Mesenchymal stem cell (in vitro differentiated cells and primary cell): ENCODE measurements at regions not wholly inside any gene's neighbourhood (a gene's known extent, or its start where the extent isn't known, plus 50 kb on each side); places are given as distances from the start of the nearest gene placed in this dataset.

Experiments
- DNase-seq: peaks from one replicate; pipeline ENCODE4 v3.0.0-alpha.2; 2013
- H2AFZ ChIP-seq: one replicate; pipeline ENCODE4 v1.6.1; 2013; ENCODE audit warnings: low read depth, mild to moderate bottlenecking, control low read depth, inconsistent platforms, low read length, moderate library complexity
- H2AK5ac ChIP-seq: 2 replicates; pipeline ENCODE4 v1.6.1; 2013; ENCODE audit warnings: low read length, moderate library complexity, mild to moderate bottlenecking, inconsistent platforms; ENCODE audit not compliant: severe bottlenecking
- H2BK120ac ChIP-seq: one replicate; pipeline ENCODE4 v1.6.1; 2013; ENCODE audit warnings: low read depth, mild to moderate bottlenecking, inconsistent platforms, low read length, moderate library complexity
- H2BK12ac ChIP-seq, 2 experiments: one replicate each; pipeline ENCODE4 v1.6.1; 2013; ENCODE audit warnings: inconsistent platforms in 2 of 2, low read length in 2 of 2, mild to moderate bottlenecking in 2 of 2, moderate library complexity in 2 of 2, control low read depth in 1 of 2
- H2BK15ac ChIP-seq: one replicate; pipeline ENCODE4 v1.6.1; 2013; ENCODE audit warnings: mild to moderate bottlenecking, low read depth, inconsistent platforms; ENCODE audit not compliant: poor library complexity, severe bottlenecking
- H2BK5ac ChIP-seq: 2 replicates; pipeline ENCODE4 v1.6.1; 2013; ENCODE audit warnings: low read depth, mild to moderate bottlenecking, low read length, control low read depth, inconsistent platforms; ENCODE audit not compliant: poor library complexity, severe bottlenecking
- H3K14ac ChIP-seq, 2 experiments: one replicate each; pipeline ENCODE4 v1.6.1; 2013; ENCODE audit warnings: inconsistent platforms in 2 of 2, low read length in 2 of 2, control low read depth in 1 of 2, mild to moderate bottlenecking in 1 of 2, moderate library complexity in 1 of 2
- H3K18ac ChIP-seq, 2 experiments: one replicate each; pipeline ENCODE4 v1.6.1; 2013; ENCODE audit warnings: inconsistent platforms in 2 of 2, low read length in 2 of 2, control low read depth in 1 of 2, low read depth in 1 of 2, mild to moderate bottlenecking in 1 of 2
- H3K23ac ChIP-seq, 2 experiments: one replicate each; pipeline ENCODE4 v1.6.1; 2013; ENCODE audit warnings: inconsistent platforms in 2 of 2, low read length in 2 of 2, mild to moderate bottlenecking in 2 of 2, moderate library complexity in 2 of 2, control low read depth in 1 of 2
- H3K27ac ChIP-seq: 2 replicates; pipeline ENCODE4 v1.5.1; 2013; ENCODE audit warnings: mild to moderate bottlenecking, moderate library complexity, low read length, control low read depth, inconsistent platforms; ENCODE audit not compliant: poor library complexity, severe bottlenecking
- H3K27me3 ChIP-seq, 2 experiments: 2 replicates each; pipeline versions ENCODE4 v1.6.1 to v1.7.0; 2013; ENCODE audit warnings: low read length in 2 of 2, mild to moderate bottlenecking in 2 of 2, moderate library complexity in 2 of 2, control low read depth in 1 of 2, inconsistent platforms in 1 of 2; ENCODE audit not compliant: control insufficient read depth in 1 of 2, insufficient read depth in 1 of 2
- H3K36me3 ChIP-seq, 2 experiments: 2 replicates each; pipeline versions ENCODE4 v1.6.1 to v1.7.0; 2013; ENCODE audit warnings: low read length in 2 of 2, control low read depth in 1 of 2, inconsistent platforms in 1 of 2, low read depth in 1 of 2, mild to moderate bottlenecking in 1 of 2; ENCODE audit not compliant: insufficient read depth in 2 of 2, control insufficient read depth in 1 of 2
- H3K4ac ChIP-seq, 2 experiments: one replicate each; pipeline ENCODE4 v1.6.1; 2013; ENCODE audit warnings: inconsistent platforms in 2 of 2, low read length in 2 of 2, mild to moderate bottlenecking in 2 of 2, moderate library complexity in 2 of 2, control low read depth in 1 of 2, low read depth in 1 of 2
- H3K4me1 ChIP-seq: 2 replicates; pipeline ENCODE4 v1.6.1; 2013; ENCODE audit warnings: low read depth, low read length, control low read depth; ENCODE audit not compliant: control insufficient read depth, insufficient read depth
- H3K4me2 ChIP-seq: 2 replicates; pipeline ENCODE4 v1.6.1; 2013; ENCODE audit warnings: low read length, mild to moderate bottlenecking, inconsistent platforms; ENCODE audit not compliant: poor library complexity, severe bottlenecking
- H3K4me3 ChIP-seq, 2 experiments: 2 replicates each; pipeline versions ENCODE4 v1.5.1 to v1.7.0; 2013; ENCODE audit warnings: low read length in 2 of 2, mild to moderate bottlenecking in 2 of 2, control low read depth in 1 of 2, low read depth in 1 of 2; ENCODE audit not compliant: insufficient read depth in 1 of 2
- H3K79me1 ChIP-seq: replicated peaks from 2 replicates; pipeline ENCODE4 v1.6.1; 2013; ENCODE audit warnings: mild to moderate bottlenecking, control low read depth, low read length, inconsistent platforms; ENCODE audit not compliant: poor library complexity, severe bottlenecking
- H3K9ac ChIP-seq: 2 replicates; pipeline ENCODE4 v1.7.0; 2013; ENCODE audit warnings: mild to moderate bottlenecking, low read length, moderate library complexity
- H3K9me3 ChIP-seq: 2 replicates; pipeline ENCODE4 v1.7.0; 2013; ENCODE audit warnings: mild to moderate bottlenecking, low read length; ENCODE audit not compliant: control insufficient read depth
- H4K8ac ChIP-seq: one replicate; pipeline ENCODE4 v1.6.1; 2013; ENCODE audit warnings: inconsistent platforms, mild to moderate bottlenecking, low read length, moderate library complexity
- H4K91ac ChIP-seq: one replicate; pipeline ENCODE4 v1.6.1; 2013; ENCODE audit warnings: mild to moderate bottlenecking, low read length, inconsistent platforms
- WGBS: methylation state at CpG from one replicate; pipeline ENCODE4 v1.1.7; 2013; ENCODE audit warnings: mixed read lengths; 5-methylcytosine and 5-hydroxymethylcytosine counted together

- Histone ChIP-seq H2AK5ac (peak overlapping the region; percentile 15), H3K4ac (no peak overlapping the region)
- 60% methylated on average over 1 of the region's 1 CpG for WGBS
Observed at GRCh38 chr11:115931548-115932083, 427.4 kb upstream of the CADM1 start.

GRCh38 chr11:115930886-115931547, 426.8 kb upstream of the CADM1 start:
- H3K27me3 ChIP-seq = peaks cover 0 to 78% of the 10 kb centered on the region in 2 experiments
- no peak overlapping the region for H2AK5ac ChIP-seq
- no peak overlapping the region for H3K4ac ChIP-seq
- H3K36me3 ChIP-seq = no peaks in the 10 kb centered on the region
- no CpG with 5 or more reads among the region's 3 CpGs for WGBS
- H3K4me1 ChIP-seq = peaks cover 14% of the 10 kb centered on the region
- H3K27ac ChIP-seq = peak overlapping the region; percentile 24
- H3K4me3 ChIP-seq = no peak overlapping the region
- H2BK120ac ChIP-seq = no peak overlapping the region
- H4K91ac ChIP-seq = no peak overlapping the region
- no peak overlapping the region for H3K4me2 ChIP-seq
- H4K8ac ChIP-seq = no peak overlapping the region
- no peaks in the 10 kb centered on the region for H3K79me1 ChIP-seq
- no peak overlapping the region for H2AFZ ChIP-seq
- no peak overlapping the region for H2BK12ac ChIP-seq
- DNase-seq = no peak
- H3K18ac ChIP-seq = no peak overlapping the region
- H3K9me3 ChIP-seq = no peaks in the 10 kb centered on the region
- H2BK5ac ChIP-seq = no peak overlapping the region
- H3K23ac ChIP-seq = no peak overlapping the region
- H3K9ac ChIP-seq = no peak overlapping the region
- H2BK15ac ChIP-seq = no peak overlapping the region
- H3K14ac ChIP-seq = no peak overlapping the region

More at GRCh38 chr11:115931548-115932083, 427.4 kb upstream of the CADM1 start:
- Histone ChIP-seq H3K9me3 (no peaks in the 10 kb centered on the region), H3K4me1 (peaks cover 14% of the 10 kb centered on the region), H3K4me2 (no peak overlapping the region), H4K8ac (no peak overlapping the region), H2AFZ (no peak overlapping the region), H3K23ac (no peak overlapping the region), H4K91ac (no peak overlapping the region), H3K27me3 (peaks cover 0 to 73% of the 10 kb centered on the region in 2 experiments), H3K4me3 (no peak overlapping the region), H3K27ac (no peak overlapping the region), H2BK12ac (no peak overlapping the region), H3K18ac (no peak overlapping the region), H2BK120ac (no peak overlapping the region), H3K14ac (no peak overlapping the region), H3K36me3 (no peaks in the 10 kb centered on the region), H2BK5ac (no peak overlapping the region), H3K79me1 (no peaks in the 10 kb centered on the region), H3K9ac (no peak overlapping the region), H2BK15ac (no peak overlapping the region)
- DNase-seq = no peak

DNA sequence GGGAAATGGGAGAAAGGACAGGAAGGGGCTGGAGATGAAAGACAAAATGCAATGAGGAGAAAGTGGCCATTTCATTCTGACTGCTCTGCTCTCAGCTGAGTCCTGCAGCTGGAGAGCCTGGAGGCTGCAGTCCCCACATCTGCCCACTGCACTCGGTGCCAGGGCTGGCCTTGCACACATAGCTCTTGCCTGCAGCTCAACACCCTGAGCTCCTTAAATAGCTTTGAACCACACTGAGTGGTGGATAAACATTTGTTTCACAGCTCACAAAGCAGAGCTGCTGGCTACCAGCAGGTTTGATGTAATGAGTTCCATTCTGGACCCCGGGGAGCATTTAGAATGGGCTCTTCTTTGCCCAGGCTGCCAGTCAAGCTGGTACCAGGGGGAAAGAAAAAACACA, 426.1 kb upstream of the CADM1 start:
- no peak overlapping the region for H3K14ac ChIP-seq
- H4K8ac ChIP-seq = no peak overlapping the region
- no peak overlapping the region for H2AFZ ChIP-seq
- H3K9ac ChIP-seq = no peak overlapping the region
- no peak overlapping the region for H3K4ac ChIP-seq
- H3K4me2 ChIP-seq = no peak overlapping the region
- peaks cover 0 to 75% of the 10 kb centered on the region in 2 experiments for H3K27me3 ChIP-seq
- no peak overlapping the region for H2BK5ac ChIP-seq
- no peak overlapping the region for H4K91ac ChIP-seq
- no peaks in the 10 kb centered on the region for H3K9me3 ChIP-seq
- no peak overlapping the region for H2AK5ac ChIP-seq
- H3K23ac ChIP-seq = no peak overlapping the region
- DNase-seq = no peak
- H3K4me3 ChIP-seq = no peak overlapping the region
- H2BK15ac ChIP-seq = no peak overlapping the region
- WGBS = 70% methylated on average over 2 of the region's 2 CpGs
- no peaks in the 10 kb centered on the region for H3K36me3 ChIP-seq
- no peak overlapping the region for H2BK12ac ChIP-seq
- H3K4me1 ChIP-seq = peaks cover 14% of the 10 kb centered on the region
- no peak overlapping the region for H3K18ac ChIP-seq
- peak overlapping the region; percentile 24 for H3K27ac ChIP-seq
- H2BK120ac ChIP-seq = no peak overlapping the region
- no peaks in the 10 kb centered on the region for H3K79me1 ChIP-seq

DNA sequence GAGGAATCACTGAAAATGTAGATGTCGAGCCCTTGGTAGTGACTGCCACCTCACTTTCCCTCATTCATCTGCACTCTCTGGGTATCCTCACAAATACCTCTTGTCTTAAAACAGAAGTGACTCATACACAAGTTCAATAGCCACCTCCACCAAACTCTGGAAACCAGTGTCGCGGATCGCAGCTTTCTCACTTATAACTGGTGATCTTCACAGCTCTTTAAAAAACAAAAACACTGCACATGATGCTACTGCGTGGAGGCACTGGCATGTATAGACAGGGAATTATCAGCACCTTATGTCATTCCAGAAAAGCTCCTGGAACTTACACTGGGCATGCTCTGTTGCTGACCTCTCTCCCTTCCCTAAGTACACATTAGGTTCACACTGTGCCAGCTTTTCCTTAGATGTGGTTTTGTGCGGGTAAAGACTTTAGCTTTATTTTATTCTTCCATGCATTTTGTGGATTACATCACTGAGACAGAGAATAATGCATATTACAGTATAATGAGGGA, 425.5 kb upstream of the CADM1 start:
- H2BK5ac ChIP-seq = no peak overlapping the region
- no peak for DNase-seq
- H3K4me3 ChIP-seq = no peak overlapping the region
- H2AFZ ChIP-seq = no peak overlapping the region
- H3K27ac ChIP-seq = peak overlapping the region; percentile 10
- H3K18ac ChIP-seq = no peak overlapping the region
- peaks cover 0 to 69% of the 10 kb centered on the region in 2 experiments for H3K27me3 ChIP-seq
- no peak overlapping the region for H3K4ac ChIP-seq
- no peak overlapping the region for H4K8ac ChIP-seq
- H3K9me3 ChIP-seq = no peaks in the 10 kb centered on the region
- H2BK12ac ChIP-seq = no peak overlapping the region
- peaks cover 16% of the 10 kb centered on the region for H3K4me1 ChIP-seq
- no peak overlapping the region for H3K14ac ChIP-seq
- H3K23ac ChIP-seq = no peak overlapping the region
- 88% methylated on average over 5 of the region's 6 CpGs for WGBS
- no peak overlapping the region for H3K4me2 ChIP-seq
- H2BK15ac ChIP-seq = no peak overlapping the region
- H2BK120ac ChIP-seq = no peak overlapping the region
- H3K79me1 ChIP-seq = no peaks in the 10 kb centered on the region
- no peaks in the 10 kb centered on the region for H3K36me3 ChIP-seq
- H3K9ac ChIP-seq = no peak overlapping the region
- no peak overlapping the region for H4K91ac ChIP-seq
- no peak overlapping the region for H2AK5ac ChIP-seq
